GM12865 (cell line): ENCODE measurements at regions not wholly inside any gene's neighbourhood (a gene's known extent, or its start where the extent isn't known, plus 50 kb on each side); places are given as distances from the start of the nearest gene placed in this dataset.

ENCODE experiments used
- DNase-seq: peaks from one replicate; pipeline ENCODE4 v3.0.0; 2010; ENCODE audit warnings: low read depth
- H3K4me3 ChIP-seq: 2 replicates; pipeline ENCODE4 v1.5.1; 2011; ENCODE audit warnings: mild to moderate bottlenecking, low read depth, low read length, control low read depth
- CTCF ChIP-seq: IDR thresholded peaks from 2 replicates; pipeline ENCODE4 v1.5.1; 2011; ENCODE audit warnings: low read length, control low read depth, low read depth, inconsistent platforms; ENCODE audit not compliant: insufficient read depth; ENCODE audit errors: missing control alignments

DNA sequence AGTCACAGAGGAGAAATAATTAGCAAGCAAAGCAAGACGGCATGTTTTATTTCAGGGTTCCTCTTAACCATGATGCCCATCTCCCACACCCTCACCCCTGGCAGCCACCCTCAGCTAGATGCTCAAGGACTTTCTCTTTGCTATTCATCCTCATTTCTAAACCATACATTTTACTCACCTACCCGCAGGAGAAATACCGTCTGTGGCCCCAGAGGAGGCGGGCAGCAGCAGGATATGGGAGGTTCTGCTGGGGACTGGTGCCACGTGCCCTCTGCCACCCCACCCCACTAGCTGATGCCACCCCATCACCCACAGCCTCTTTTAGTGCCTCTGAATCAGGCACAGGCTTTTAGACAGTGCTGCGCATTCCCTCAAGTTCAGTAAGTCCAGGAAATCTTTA is 168.7 kb upstream of the ITGB1 start:
- no peak for DNase-seq
- no peak overlapping the region for H3K4me3 ChIP-seq
- TF ChIP-seq CTCF = no peak

- TF ChIP-seq CTCF = no peak
- no peak overlapping the region for H3K4me3 ChIP-seq
- peak; percentile 19 for DNase-seq
Observed at GRCh38 chr10:33125522-33126517, 167.8 kb upstream of the ITGB1 start.

DNA sequence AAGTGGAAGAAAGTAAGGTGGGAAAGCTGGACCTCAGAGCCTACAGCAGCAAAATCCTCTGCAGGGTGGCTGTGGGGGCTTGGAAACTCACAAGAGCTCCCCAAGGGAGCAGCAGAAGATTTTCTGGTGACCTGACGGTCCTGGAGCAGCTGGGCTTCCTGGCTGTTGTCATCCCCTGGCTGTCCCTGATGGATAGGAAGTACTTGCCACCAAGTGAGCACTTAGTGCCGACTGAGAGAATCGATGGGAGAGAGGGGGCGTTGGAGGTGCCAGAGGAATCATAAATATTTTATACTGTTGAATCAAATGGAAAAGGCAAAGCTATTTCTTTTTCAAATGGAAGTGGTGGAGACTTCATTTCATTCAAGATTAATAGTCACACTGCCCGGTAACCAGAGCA is 167.1 kb upstream of the ITGB1 start:
- TF ChIP-seq CTCF = no peak
- DNase-seq = no peak
- H3K4me3 ChIP-seq = no peak overlapping the region

DNA sequence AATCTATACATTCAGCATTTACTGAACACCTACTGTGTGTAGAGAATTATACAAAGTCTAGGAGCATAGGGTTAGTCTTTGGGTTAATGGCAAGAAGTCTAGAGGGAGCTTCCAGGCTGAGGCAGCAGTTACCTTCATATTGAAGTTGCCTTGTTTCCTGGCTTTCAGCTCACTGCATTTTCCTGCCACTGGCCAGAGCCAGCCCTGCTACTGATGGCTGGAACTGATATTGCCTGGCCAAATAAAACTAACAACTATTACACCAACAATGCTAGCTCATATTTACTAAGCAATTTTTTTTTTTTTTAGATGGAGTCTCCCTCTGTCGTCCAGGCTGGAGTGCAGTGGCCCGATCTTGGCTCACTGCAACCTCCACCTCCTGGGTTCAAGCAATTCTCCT is 165.7 kb upstream of the ITGB1 start:
- H3K4me3 ChIP-seq = no peak overlapping the region
- no peak for DNase-seq
- no peak for TF ChIP-seq CTCF

- H3K4me3 ChIP-seq = no peak overlapping the region
- no peak for TF ChIP-seq CTCF
- no peak for DNase-seq
Observed at GRCh38 chr10:33122014-33122809, 164.2 kb upstream of the ITGB1 start.

GRCh38 chr10:33120700-33121099 is 162.7 kb upstream of the ITGB1 start:
- no peak for TF ChIP-seq CTCF
- no peak overlapping the region for H3K4me3 ChIP-seq
- DNase-seq = peak; percentile 12
